ENCODE measurements at regions not wholly inside any gene's neighbourhood (a gene's known extent, or its start where the extent isn't known, plus 50 kb on each side); places are given as distances from the start of the nearest gene placed in this dataset.

- TF ChIP-seq CTCF (IDR thresholded peaks at IDR 0.05): no peak
- no peak for TF ChIP-seq POLR2A (IDR thresholded peaks at IDR 0.05)
- TF ChIP-seq POLR2AphosphoS5 (IDR thresholded peaks at IDR 0.05): no peak
These were observed 77.0 kb upstream of the TMC1 start for GRCh38 chr9:72444435-72444834.
